Glutamatergic neuron (in vitro differentiated cells): ENCODE measurements at regions not wholly inside any gene's neighbourhood (a gene's known extent, or its start where the extent isn't known, plus 50 kb on each side); places are given as distances from the start of the nearest gene placed in this dataset.

Experiments used
- DNase-seq: peaks from one replicate; pipeline ENCODE4 v3.0.0; 2022
- H3K27ac Mint-ChIP-seq: one replicate; pipeline ENCODE4 v1.8.0; 2020; ENCODE audit warnings: mild to moderate bottlenecking, mixed read lengths, inconsistent platforms; ENCODE audit not compliant: unreplicated experiment
- H3K27me3 Mint-ChIP-seq: one replicate; pipeline ENCODE4 v1.8.0; 2020; ENCODE audit warnings: mild to moderate bottlenecking, moderate library complexity, mixed read lengths, inconsistent platforms; ENCODE audit not compliant: unreplicated experiment
- H3K36me3 Mint-ChIP-seq: one replicate; pipeline ENCODE4 v1.8.0; 2020; ENCODE audit warnings: mild to moderate bottlenecking, mixed read lengths, inconsistent platforms; ENCODE audit not compliant: unreplicated experiment
- H3K4me1 Mint-ChIP-seq: one replicate; pipeline ENCODE4 v1.8.0; 2020; ENCODE audit warnings: mild to moderate bottlenecking, low read depth, mixed read lengths, inconsistent platforms; ENCODE audit not compliant: unreplicated experiment
- H3K4me3 Mint-ChIP-seq: one replicate; pipeline ENCODE4 v1.8.0; 2020; ENCODE audit warnings: mild to moderate bottlenecking, mixed read lengths, inconsistent platforms; ENCODE audit not compliant: unreplicated experiment
- H3K9me3 Mint-ChIP-seq: one replicate; pipeline ENCODE4 v1.8.0; 2020; ENCODE audit warnings: mild to moderate bottlenecking, moderate library complexity, mixed read lengths, inconsistent platforms; ENCODE audit not compliant: unreplicated experiment
- TF ChIP-seq, protein P1 (sequence below): fragments of 200-600 bp; sonication (generic); IDR thresholded peaks from one replicate; pipeline ENCODE4 v1.5.0; 2021; ENCODE audit not compliant: partially characterized antibody, unreplicated experiment

DNA sequence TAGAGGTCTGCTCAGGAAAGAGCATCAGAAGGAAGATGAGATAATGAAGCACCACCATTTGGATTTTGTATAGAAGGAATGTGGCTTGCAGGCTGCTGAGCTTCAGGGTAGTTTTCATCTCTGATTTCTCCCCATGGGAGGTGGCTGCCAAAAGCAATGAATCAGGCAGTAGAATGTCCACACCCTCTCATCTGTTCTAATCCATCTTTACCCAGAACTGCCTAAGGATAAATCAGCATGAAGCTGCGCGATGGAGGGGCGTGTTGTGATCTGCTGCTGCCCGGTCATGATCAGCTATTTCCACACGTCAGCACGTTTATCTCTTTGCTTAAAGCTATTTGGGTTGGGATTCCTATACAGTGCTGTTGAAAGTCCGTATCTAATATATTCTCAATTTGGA, 295.4 kb downstream of the FOXA2 start:
- DNase-seq, result no peak
- TF ChIP-seq, protein P1, sequence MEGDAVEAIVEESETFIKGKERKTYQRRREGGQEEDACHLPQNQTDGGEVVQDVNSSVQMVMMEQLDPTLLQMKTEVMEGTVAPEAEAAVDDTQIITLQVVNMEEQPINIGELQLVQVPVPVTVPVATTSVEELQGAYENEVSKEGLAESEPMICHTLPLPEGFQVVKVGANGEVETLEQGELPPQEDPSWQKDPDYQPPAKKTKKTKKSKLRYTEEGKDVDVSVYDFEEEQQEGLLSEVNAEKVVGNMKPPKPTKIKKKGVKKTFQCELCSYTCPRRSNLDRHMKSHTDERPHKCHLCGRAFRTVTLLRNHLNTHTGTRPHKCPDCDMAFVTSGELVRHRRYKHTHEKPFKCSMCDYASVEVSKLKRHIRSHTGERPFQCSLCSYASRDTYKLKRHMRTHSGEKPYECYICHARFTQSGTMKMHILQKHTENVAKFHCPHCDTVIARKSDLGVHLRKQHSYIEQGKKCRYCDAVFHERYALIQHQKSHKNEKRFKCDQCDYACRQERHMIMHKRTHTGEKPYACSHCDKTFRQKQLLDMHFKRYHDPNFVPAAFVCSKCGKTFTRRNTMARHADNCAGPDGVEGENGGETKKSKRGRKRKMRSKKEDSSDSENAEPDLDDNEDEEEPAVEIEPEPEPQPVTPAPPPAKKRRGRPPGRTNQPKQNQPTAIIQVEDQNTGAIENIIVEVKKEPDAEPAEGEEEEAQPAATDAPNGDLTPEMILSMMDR, result no peak
- Mint-ChIP-seq H3K27me3 (peaks cover 7% of the 10 kb centered on the region), H3K4me3 (no peak overlapping the region), H3K9me3 (no peaks in the 10 kb centered on the region), H3K4me1 (no peaks in the 10 kb centered on the region), H3K36me3 (no peaks in the 10 kb centered on the region), H3K27ac (no peak overlapping the region)

- Mint-ChIP-seq H3K4me1 (no peaks in the 10 kb centered on the region), H3K27me3 (peaks cover 7% of the 10 kb centered on the region), H3K4me3 (no peak overlapping the region), H3K36me3 (no peaks in the 10 kb centered on the region), H3K27ac (no peak overlapping the region), H3K9me3 (no peaks in the 10 kb centered on the region)
- DNase-seq, result no peak
- TF ChIP-seq, protein P1, result no peak
Measured at GRCh38 chr20:22288156-22288555, 296.2 kb downstream of the FOXA2 start.

DNA sequence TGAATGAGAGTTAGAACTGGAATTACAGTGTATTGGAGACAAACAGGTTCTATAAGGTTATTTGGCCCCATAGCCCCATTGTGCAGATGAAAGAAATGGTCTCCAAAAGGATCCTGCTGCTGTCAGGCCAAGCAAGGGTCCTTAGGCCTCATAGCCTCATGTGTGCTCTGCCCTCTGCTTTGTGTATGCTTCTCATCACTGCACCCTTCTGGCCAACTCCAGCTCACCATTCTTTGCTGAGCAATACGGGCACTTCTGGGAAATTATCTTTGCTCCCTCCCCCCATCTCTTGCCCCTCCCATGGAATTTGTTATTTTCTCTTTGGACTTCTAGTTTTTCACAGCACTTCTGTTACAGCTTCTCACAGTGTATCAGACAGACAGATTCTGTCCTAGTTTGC, 298.8 kb downstream of the FOXA2 start:
- Mint-ChIP-seq H3K9me3 (no peaks in the 10 kb centered on the region), H3K4me3 (no peak overlapping the region), H3K4me1 (no peaks in the 10 kb centered on the region), H3K27me3 (peaks cover 4% of the 10 kb centered on the region), H3K36me3 (no peaks in the 10 kb centered on the region), H3K27ac (no peak overlapping the region)
- TF ChIP-seq, protein P1, result no peak
- no peak for DNase-seq

DNA sequence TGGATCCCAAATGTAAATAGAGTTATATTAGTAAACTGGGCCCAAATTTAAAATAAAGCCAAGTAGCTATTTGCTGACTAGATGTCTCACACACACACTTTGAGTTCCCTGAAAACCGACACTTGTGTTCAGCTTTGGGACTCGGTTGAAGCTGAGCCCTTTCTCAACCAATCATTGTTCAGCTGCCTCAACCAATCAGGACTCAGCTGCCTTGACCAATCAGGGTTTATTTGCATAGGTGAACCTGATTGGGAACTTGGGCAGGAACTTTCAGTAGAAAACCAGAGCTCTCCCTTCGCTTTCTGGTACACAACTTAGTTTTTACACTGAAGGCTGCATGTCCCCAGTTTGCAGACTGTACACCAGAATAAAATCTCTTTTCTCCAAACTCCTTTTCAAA, 301.7 kb downstream of the FOXA2 start:
- Mint-ChIP-seq H3K36me3 (no peaks in the 10 kb centered on the region), H3K27ac (no peak overlapping the region), H3K4me1 (no peaks in the 10 kb centered on the region), H3K4me3 (no peak overlapping the region), H3K9me3 (no peaks in the 10 kb centered on the region), H3K27me3 (peaks cover 2% of the 10 kb centered on the region)
- DNase-seq, result no peak
- TF ChIP-seq, protein P1, result no peak

GRCh38 chr20:22274330-22274729, 310.0 kb downstream of the FOXA2 start:
- Mint-ChIP-seq H3K9me3 (peaks cover 4% of the 10 kb centered on the region), H3K4me3 (no peak overlapping the region), H3K27ac (no peak overlapping the region), H3K27me3 (no peaks in the 10 kb centered on the region), H3K36me3 (no peaks in the 10 kb centered on the region), H3K4me1 (peaks cover 3% of the 10 kb centered on the region)
- no peak for DNase-seq
- TF ChIP-seq, protein P1, result no peak
